IPS-20b (cell line): ENCODE measurements at regions not wholly inside any gene's neighbourhood (a gene's known extent, or its start where the extent isn't known, plus 50 kb on each side); places are given as distances from the start of the nearest gene placed in this dataset.

Source experiments
- H3K27ac ChIP-seq: one replicate; pipeline ENCODE4 v1.5.1; 2013; ENCODE audit warnings: low read length
- H3K27me3 ChIP-seq: 2 replicates; pipeline ENCODE4 v1.6.1; 2013; ENCODE audit warnings: mild to moderate bottlenecking, low read length, inconsistent platforms; ENCODE audit not compliant: insufficient read depth
- H3K36me3 ChIP-seq: 2 replicates; pipeline ENCODE4 v1.6.1; 2013; ENCODE audit warnings: low read depth, mild to moderate bottlenecking, inconsistent platforms, low read length, moderate library complexity; ENCODE audit not compliant: insufficient read depth
- H3K4me1 ChIP-seq: 2 replicates; pipeline ENCODE4 v1.6.1; 2013; ENCODE audit warnings: mild to moderate bottlenecking, control low read depth, inconsistent platforms, low read length, moderate library complexity; ENCODE audit not compliant: insufficient read depth
- H3K4me3 ChIP-seq: 2 replicates; pipeline ENCODE4 v1.5.1; 2013; ENCODE audit warnings: mild to moderate bottlenecking, low read length, inconsistent platforms
- H3K9ac ChIP-seq: 2 replicates; pipeline ENCODE4 v1.6.1; 2013; ENCODE audit warnings: low read depth, mild to moderate bottlenecking, inconsistent platforms, low read length, moderate library complexity
- H3K9me3 ChIP-seq: 2 replicates; pipeline ENCODE4 v1.6.1; 2013; ENCODE audit warnings: mild to moderate bottlenecking, low read depth, low read length, inconsistent platforms; ENCODE audit not compliant: insufficient read depth

GRCh38 chr5:117801583-117801982 lies 1186.8 kb downstream of the DTWD2 start:
- Histone ChIP-seq H3K4me3 (no peak overlapping the region), H3K4me1 (no peaks in the 10 kb centered on the region; the same call in 1 of the 2 replicates), H3K27ac (no peak overlapping the region), H3K9me3 (no peaks in the 10 kb centered on the region), H3K27me3 (no peaks in the 10 kb centered on the region), H3K9ac (no peak overlapping the region), H3K36me3 (no peaks in the 10 kb centered on the region)

- Histone ChIP-seq H3K9ac (no peak overlapping the region), H3K9me3 (no peaks in the 10 kb centered on the region), H3K36me3 (no peaks in the 10 kb centered on the region), H3K27me3 (no peaks in the 10 kb centered on the region), H3K4me1 (no peaks in the 10 kb centered on the region; the same call in 1 of the 2 replicates), H3K27ac (no peak overlapping the region), H3K4me3 (no peak overlapping the region)
Observed at GRCh38 chr5:117800261-117800660, 1188.1 kb downstream of the DTWD2 start.

- Histone ChIP-seq H3K36me3 (no peaks in the 10 kb centered on the region), H3K4me1 (no peaks in the 10 kb centered on the region; the same call in 1 of the 2 replicates), H3K9ac (no peak overlapping the region), H3K27ac (no peak overlapping the region), H3K9me3 (no peaks in the 10 kb centered on the region), H3K4me3 (no peak overlapping the region), H3K27me3 (no peaks in the 10 kb centered on the region)
Observed at GRCh38 chr5:117794847-117795246, 1193.5 kb downstream of the DTWD2 start.

GRCh38 chr5:117793963-117794362 lies 1194.4 kb downstream of the DTWD2 start:
- Histone ChIP-seq H3K4me1 (no peaks in the 10 kb centered on the region), H3K4me3 (no peak overlapping the region), H3K36me3 (no peaks in the 10 kb centered on the region), H3K9ac (no peak overlapping the region), H3K27ac (no peak overlapping the region), H3K9me3 (no peaks in the 10 kb centered on the region), H3K27me3 (no peaks in the 10 kb centered on the region)

- Histone ChIP-seq H3K27me3 (no peaks in the 10 kb centered on the region), H3K4me1 (no peaks in the 10 kb centered on the region), H3K4me3 (no peak overlapping the region)
Observed at GRCh38 chr5:117792476-117792875, 1195.9 kb downstream of the DTWD2 start.

GRCh38 chr5:117788596-117788995 lies 1199.8 kb downstream of the DTWD2 start:
- no peaks in the 10 kb centered on the region for H3K27me3 ChIP-seq
- H3K9me3 ChIP-seq = no peaks in the 10 kb centered on the region
- H3K36me3 ChIP-seq = no peaks in the 10 kb centered on the region
- H3K4me3 ChIP-seq = no peak overlapping the region
- H3K4me1 ChIP-seq = no peaks in the 10 kb centered on the region
- no peak overlapping the region for H3K9ac ChIP-seq
- no peak overlapping the region for H3K27ac ChIP-seq

More at GRCh38 chr5:117792476-117792875, 1195.9 kb downstream of the DTWD2 start:
- H3K36me3 ChIP-seq = no peaks in the 10 kb centered on the region
- no peak overlapping the region for H3K9ac ChIP-seq
- no peaks in the 10 kb centered on the region for H3K9me3 ChIP-seq
- no peak overlapping the region for H3K27ac ChIP-seq

- Histone ChIP-seq H3K36me3 (no peaks in the 10 kb centered on the region), H3K27ac (no peak overlapping the region), H3K27me3 (no peaks in the 10 kb centered on the region), H3K9me3 (peaks cover under 1% of the 10 kb centered on the region; the same call in 1 of the 2 replicates), H3K4me1 (no peaks in the 10 kb centered on the region), H3K4me3 (no peak overlapping the region), H3K9ac (no peak overlapping the region)
Observed at GRCh38 chr5:117779171-117779570, 1204.5 kb upstream of the SEMA6A start.

- Histone ChIP-seq H3K27me3 (no peaks in the 10 kb centered on the region), H3K9me3 (peaks cover 4% of the 10 kb centered on the region; the same call in 1 of the 2 replicates), H3K4me3 (no peak overlapping the region), H3K4me1 (no peaks in the 10 kb centered on the region), H3K36me3 (no peaks in the 10 kb centered on the region), H3K9ac (no peak overlapping the region), H3K27ac (no peak overlapping the region)
Observed at GRCh38 chr5:117776977-117777376, 1202.4 kb upstream of the SEMA6A start.

- Histone ChIP-seq H3K27me3 (no peaks in the 10 kb centered on the region), H3K27ac (no peak overlapping the region), H3K9ac (no peak overlapping the region), H3K4me3 (no peak overlapping the region), H3K9me3 (peaks cover 4% of the 10 kb centered on the region; the same call in 1 of the 2 replicates), H3K36me3 (no peaks in the 10 kb centered on the region), H3K4me1 (no peaks in the 10 kb centered on the region)
Observed at GRCh38 chr5:117769877-117770276, 1195.3 kb upstream of the SEMA6A start.

GRCh38 chr5:117763271-117763670 lies 1188.6 kb upstream of the SEMA6A start:
- Histone ChIP-seq H3K27ac (no peak overlapping the region), H3K4me3 (no peak overlapping the region), H3K9me3 (no peaks in the 10 kb centered on the region), H3K4me1 (no peaks in the 10 kb centered on the region), H3K9ac (no peak overlapping the region), H3K36me3 (no peaks in the 10 kb centered on the region), H3K27me3 (no peaks in the 10 kb centered on the region)

GRCh38 chr5:117761186-117761585 lies 1186.6 kb upstream of the SEMA6A start:
- Histone ChIP-seq H3K9me3 (no peaks in the 10 kb centered on the region), H3K4me1 (no peaks in the 10 kb centered on the region), H3K4me3 (no peak overlapping the region), H3K27me3 (no peaks in the 10 kb centered on the region), H3K27ac (no peak overlapping the region), H3K9ac (no peak overlapping the region), H3K36me3 (no peaks in the 10 kb centered on the region)

- Histone ChIP-seq H3K27me3 (no peaks in the 10 kb centered on the region), H3K9ac (no peak overlapping the region), H3K27ac (no peak overlapping the region), H3K36me3 (no peaks in the 10 kb centered on the region), H3K4me3 (no peak overlapping the region), H3K9me3 (no peaks in the 10 kb centered on the region), H3K4me1 (no peaks in the 10 kb centered on the region)
Observed at GRCh38 chr5:117759849-117760499, 1185.4 kb upstream of the SEMA6A start.
